ENCODE measurements at regions not wholly inside any gene's neighbourhood (a gene's known extent, or its start where the extent isn't known, plus 50 kb on each side); places are given as distances from the start of the nearest gene placed in this dataset.

GRCh38 chr5:135266303-135266635 lies 132.8 kb downstream of the MACROH2A1 start:
- Histone ChIP-seq H4K20me1 (ENCODE audit: insufficient read depth) (no peaks in the 10 kb centered on the region), H3K9ac (no peak overlapping the region), H3K27ac (no peak overlapping the region), H3K27me3 (ENCODE audit: insufficient read depth, low read depth) (no peaks in the 10 kb centered on the region), H3K4me1 (ENCODE audit: low read depth, poor library complexity, severe bottlenecking) (no peaks in the 10 kb centered on the region), H3K36me3 (ENCODE audit: insufficient read depth) (no peaks in the 10 kb centered on the region), H3K79me2 (ENCODE audit: insufficient read depth, low read depth) (no peaks in the 10 kb centered on the region), H3K4me3 (IDR thresholded peaks at IDR 0.05; ENCODE audit: insufficient read depth, low read depth, low read length) (no peak overlapping the region), H3K4me2 (no peak overlapping the region), H2AFZ (ENCODE audit: low read depth) (no peak overlapping the region)
- no peak for TF ChIP-seq CTCF (conservative IDR thresholded peaks at IDR 0.05; ENCODE audit: low read depth, low read length)

- Histone ChIP-seq H3K27ac (no peak overlapping the region), H3K9ac (no peak overlapping the region), H2AFZ (ENCODE audit: low read depth) (no peak overlapping the region), H4K20me1 (ENCODE audit: insufficient read depth) (no peaks in the 10 kb centered on the region), H3K27me3 (ENCODE audit: insufficient read depth, low read depth) (no peaks in the 10 kb centered on the region), H3K4me1 (ENCODE audit: low read depth, poor library complexity, severe bottlenecking) (no peaks in the 10 kb centered on the region), H3K4me2 (no peak overlapping the region), H3K4me3 (IDR thresholded peaks at IDR 0.05; ENCODE audit: insufficient read depth, low read depth, low read length) (no peak overlapping the region), H3K79me2 (ENCODE audit: insufficient read depth, low read depth) (no peaks in the 10 kb centered on the region), H3K36me3 (ENCODE audit: insufficient read depth) (no peaks in the 10 kb centered on the region)
- no peak for TF ChIP-seq CTCF (conservative IDR thresholded peaks at IDR 0.05; ENCODE audit: low read depth, low read length)
These were observed 133.3 kb downstream of the MACROH2A1 start for GRCh38 chr5:135265497-135266302.

- Histone ChIP-seq H3K4me2 (no peak overlapping the region), H3K4me3 (IDR thresholded peaks at IDR 0.05; ENCODE audit: insufficient read depth, low read depth, low read length) (no peak overlapping the region), H3K4me1 (ENCODE audit: low read depth, poor library complexity, severe bottlenecking) (no peaks in the 10 kb centered on the region), H2AFZ (ENCODE audit: low read depth) (no peak overlapping the region), H3K79me2 (ENCODE audit: insufficient read depth, low read depth) (no peaks in the 10 kb centered on the region), H3K36me3 (ENCODE audit: insufficient read depth) (no peaks in the 10 kb centered on the region), H3K9ac (no peak overlapping the region), H3K27ac (no peak overlapping the region), H4K20me1 (ENCODE audit: insufficient read depth) (no peaks in the 10 kb centered on the region), H3K27me3 (ENCODE audit: insufficient read depth, low read depth) (no peaks in the 10 kb centered on the region)
- TF ChIP-seq CTCF (conservative IDR thresholded peaks at IDR 0.05; ENCODE audit: low read depth, low read length) = no peak
These were observed 134.3 kb downstream of the MACROH2A1 start for GRCh38 chr5:135264451-135265440.

- no peak overlapping the region for H3K9ac ChIP-seq
- H2AFZ ChIP-seq (ENCODE audit: low read depth) = no peak overlapping the region
- no peak overlapping the region for H3K4me2 ChIP-seq
- H3K27ac ChIP-seq = no peak overlapping the region
- no peaks in the 10 kb centered on the region for H3K79me2 ChIP-seq (ENCODE audit: insufficient read depth, low read depth)
- no peaks in the 10 kb centered on the region for H3K4me1 ChIP-seq (ENCODE audit: low read depth, poor library complexity, severe bottlenecking)
- TF ChIP-seq CTCF (conservative IDR thresholded peaks at IDR 0.05; ENCODE audit: low read depth, low read length) = no peak
- H3K27me3 ChIP-seq (ENCODE audit: insufficient read depth, low read depth) = no peaks in the 10 kb centered on the region
- H4K20me1 ChIP-seq (ENCODE audit: insufficient read depth) = no peaks in the 10 kb centered on the region
- no peaks in the 10 kb centered on the region for H3K36me3 ChIP-seq (ENCODE audit: insufficient read depth)
- H3K4me3 ChIP-seq (IDR thresholded peaks at IDR 0.05; ENCODE audit: insufficient read depth, low read depth, low read length) = no peak overlapping the region
These were observed 135.9 kb downstream of the MACROH2A1 start for GRCh38 chr5:135263022-135263668.
